H1 (cell line): ENCODE measurements at regions not wholly inside any gene's neighbourhood (a gene's known extent, or its start where the extent isn't known, plus 50 kb on each side); places are given as distances from the start of the nearest gene placed in this dataset.

ENCODE experiments used
- TAF1 ChIP-seq: IDR thresholded peaks from 2 replicates; pipeline ENCODE4 v1.6.1; 2011; ENCODE audit warnings: mild to moderate bottlenecking, low read depth, low read length
- TF ChIP-seq, protein P1 (sequence below), 3 experiments: IDR thresholded peaks; 1 replicate in 2 of 3; 2 replicates in 1 of 3; pipeline versions ENCODE4 v1.5.1 to v1.6.1; 2011; ENCODE audit warnings: low read length in 3 of 3, mild to moderate bottlenecking in 3 of 3, inconsistent platforms in 2 of 3, low read depth in 1 of 3, moderate library complexity in 1 of 3; ENCODE audit not compliant: insufficient read depth in 1 of 3; ENCODE audit errors: control extremely low read depth in 1 of 3

DNA sequence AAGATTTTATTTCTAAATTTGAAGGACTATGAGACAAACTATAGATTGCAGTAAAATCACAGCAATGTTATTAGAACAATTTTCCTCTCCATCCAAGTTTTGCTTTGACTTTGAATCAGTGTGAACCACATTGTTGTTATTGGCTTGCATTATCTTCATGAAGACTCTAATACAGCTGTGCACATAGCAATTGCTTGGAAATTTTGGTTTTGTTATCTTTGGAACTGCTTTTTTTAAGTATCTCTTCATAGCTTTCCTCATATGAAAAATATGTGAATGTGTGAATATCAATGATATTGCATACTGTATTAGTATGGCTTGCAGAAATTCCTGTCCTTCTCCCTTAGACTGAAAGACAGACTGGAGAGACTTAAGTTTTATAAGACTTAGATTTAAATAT is 666.6 kb downstream of the LUZP2 start:
- TF ChIP-seq, protein P1, sequence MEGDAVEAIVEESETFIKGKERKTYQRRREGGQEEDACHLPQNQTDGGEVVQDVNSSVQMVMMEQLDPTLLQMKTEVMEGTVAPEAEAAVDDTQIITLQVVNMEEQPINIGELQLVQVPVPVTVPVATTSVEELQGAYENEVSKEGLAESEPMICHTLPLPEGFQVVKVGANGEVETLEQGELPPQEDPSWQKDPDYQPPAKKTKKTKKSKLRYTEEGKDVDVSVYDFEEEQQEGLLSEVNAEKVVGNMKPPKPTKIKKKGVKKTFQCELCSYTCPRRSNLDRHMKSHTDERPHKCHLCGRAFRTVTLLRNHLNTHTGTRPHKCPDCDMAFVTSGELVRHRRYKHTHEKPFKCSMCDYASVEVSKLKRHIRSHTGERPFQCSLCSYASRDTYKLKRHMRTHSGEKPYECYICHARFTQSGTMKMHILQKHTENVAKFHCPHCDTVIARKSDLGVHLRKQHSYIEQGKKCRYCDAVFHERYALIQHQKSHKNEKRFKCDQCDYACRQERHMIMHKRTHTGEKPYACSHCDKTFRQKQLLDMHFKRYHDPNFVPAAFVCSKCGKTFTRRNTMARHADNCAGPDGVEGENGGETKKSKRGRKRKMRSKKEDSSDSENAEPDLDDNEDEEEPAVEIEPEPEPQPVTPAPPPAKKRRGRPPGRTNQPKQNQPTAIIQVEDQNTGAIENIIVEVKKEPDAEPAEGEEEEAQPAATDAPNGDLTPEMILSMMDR (IDR thresholded peaks at IDR 0.05; ENCODE audit: control extremely low read depth in 1 of 3, insufficient read depth in 1 of 3, low read depth in 1 of 3, low read length in 3 of 3) = no peak
- no peak for TF ChIP-seq TAF1
